ENCODE measurements at regions not wholly inside any gene's neighbourhood (a gene's known extent, or its start where the extent isn't known, plus 50 kb on each side); places are given as distances from the start of the nearest gene placed in this dataset.

DNA sequence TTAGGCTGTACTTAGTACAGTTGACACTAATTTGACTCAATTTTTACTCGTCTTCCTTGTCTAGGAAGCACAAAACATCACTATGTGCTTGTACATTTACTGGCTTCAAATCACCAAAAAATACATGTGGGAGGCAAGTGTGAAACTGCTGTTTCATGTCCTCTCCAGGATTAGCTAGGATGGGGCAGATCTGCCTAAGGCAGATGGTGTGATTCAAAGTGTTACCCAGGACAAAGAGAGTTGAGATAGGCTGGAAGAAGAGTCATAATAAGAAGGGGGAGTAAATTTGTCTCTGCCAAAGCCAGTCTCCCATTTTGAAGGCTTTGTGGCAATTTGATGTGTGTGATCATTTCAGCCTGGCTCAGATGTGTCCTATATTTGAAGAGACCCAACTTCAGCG lies 821.6 kb upstream of the ZEB2 start:
- Histone ChIP-seq H2AFZ (ENCODE audit: low read depth, low read length, poor library complexity, severe bottlenecking) (no peak overlapping the region), H3K9ac (ENCODE audit: low read length) (no peak overlapping the region), H3K9me2 (ENCODE audit: insufficient read depth) (no peaks in the 10 kb centered on the region), H3K79me2 (ENCODE audit: insufficient read depth, low read length) (no peaks in the 10 kb centered on the region), H3K27ac (ENCODE audit: low read depth, low read length) (no peak overlapping the region), H4K20me1 (ENCODE audit: insufficient read depth) (no peaks in the 10 kb centered on the region), H3K4me2 (ENCODE audit: low read length) (no peak overlapping the region), H3K27me3 (ENCODE audit: insufficient read depth, low read length) (no peaks in the 10 kb centered on the region), H3K36me3 (ENCODE audit: control insufficient read depth in 1 of 2, insufficient read depth in 2 of 2, low read length in 2 of 2) (no peaks in the 10 kb centered on the region), H3K9me3 (ENCODE audit: control insufficient read depth in 1 of 2, insufficient read depth in 1 of 2, low read depth in 1 of 2, low read length in 2 of 2) (no peaks in the 10 kb centered on the region), H3K4me1 (ENCODE audit: control insufficient read depth in 1 of 2, insufficient read depth in 2 of 2, low read length in 2 of 2) (no peaks in the 10 kb centered on the region), H3K4me3 (replicated peaks in 1 of 2; ENCODE audit: low read depth in 1 of 2, low read length in 2 of 2) (no peak overlapping the region)
- POLR2A ChIA-PET, result no interaction called here
- no TSS peak for BruUV-seq (replicated peaks)
- RAD21 ChIA-PET (ENCODE audit: low non-redundant PET in 1 of 2, low total read pairs in 2 of 2, uncharacterized antibody in 2 of 2, unreplicated experiment in 2 of 2), result no interaction called here
- no peak for TF ChIP-seq ELF1 (IDR thresholded peaks at IDR 0.05; ENCODE audit: borderline replicate concordance, low read depth)
- no peak for TF ChIP-seq YY1 (IDR thresholded peaks at IDR 0.05; ENCODE audit: extremely low read depth, insufficient replicate concordance, low read depth, low read length)
- TF ChIP-seq, protein P1, sequence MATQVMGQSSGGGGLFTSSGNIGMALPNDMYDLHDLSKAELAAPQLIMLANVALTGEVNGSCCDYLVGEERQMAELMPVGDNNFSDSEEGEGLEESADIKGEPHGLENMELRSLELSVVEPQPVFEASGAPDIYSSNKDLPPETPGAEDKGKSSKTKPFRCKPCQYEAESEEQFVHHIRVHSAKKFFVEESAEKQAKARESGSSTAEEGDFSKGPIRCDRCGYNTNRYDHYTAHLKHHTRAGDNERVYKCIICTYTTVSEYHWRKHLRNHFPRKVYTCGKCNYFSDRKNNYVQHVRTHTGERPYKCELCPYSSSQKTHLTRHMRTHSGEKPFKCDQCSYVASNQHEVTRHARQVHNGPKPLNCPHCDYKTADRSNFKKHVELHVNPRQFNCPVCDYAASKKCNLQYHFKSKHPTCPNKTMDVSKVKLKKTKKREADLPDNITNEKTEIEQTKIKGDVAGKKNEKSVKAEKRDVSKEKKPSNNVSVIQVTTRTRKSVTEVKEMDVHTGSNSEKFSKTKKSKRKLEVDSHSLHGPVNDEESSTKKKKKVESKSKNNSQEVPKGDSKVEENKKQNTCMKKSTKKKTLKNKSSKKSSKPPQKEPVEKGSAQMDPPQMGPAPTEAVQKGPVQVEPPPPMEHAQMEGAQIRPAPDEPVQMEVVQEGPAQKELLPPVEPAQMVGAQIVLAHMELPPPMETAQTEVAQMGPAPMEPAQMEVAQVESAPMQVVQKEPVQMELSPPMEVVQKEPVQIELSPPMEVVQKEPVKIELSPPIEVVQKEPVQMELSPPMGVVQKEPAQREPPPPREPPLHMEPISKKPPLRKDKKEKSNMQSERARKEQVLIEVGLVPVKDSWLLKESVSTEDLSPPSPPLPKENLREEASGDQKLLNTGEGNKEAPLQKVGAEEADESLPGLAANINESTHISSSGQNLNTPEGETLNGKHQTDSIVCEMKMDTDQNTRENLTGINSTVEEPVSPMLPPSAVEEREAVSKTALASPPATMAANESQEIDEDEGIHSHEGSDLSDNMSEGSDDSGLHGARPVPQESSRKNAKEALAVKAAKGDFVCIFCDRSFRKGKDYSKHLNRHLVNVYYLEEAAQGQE (IDR thresholded peaks at IDR 0.05; ENCODE audit: low read depth), result no peak
- TF ChIP-seq FOSL1 (IDR thresholded peaks at IDR 0.05; ENCODE audit: low read depth), result no peak
- TF ChIP-seq ZNF274 (IDR thresholded peaks at IDR 0.05; ENCODE audit: low read depth, low read length), result no peak
- no peak for TF ChIP-seq EZH2 (IDR thresholded peaks at IDR 0.05)
- TF ChIP-seq ZFX (IDR thresholded peaks at IDR 0.05), result no peak
- no peak for TF ChIP-seq SIN3A (IDR thresholded peaks at IDR 0.05; ENCODE audit: low read depth)
- TF ChIP-seq TCF7L2 (IDR thresholded peaks at IDR 0.05; ENCODE audit: borderline replicate concordance, extremely low read depth, insufficient read depth, insufficient read length), result no peak
- TF ChIP-seq RAD21 (IDR thresholded peaks at IDR 0.05; ENCODE audit: low read depth), result no peak
- TF ChIP-seq, protein P2, sequence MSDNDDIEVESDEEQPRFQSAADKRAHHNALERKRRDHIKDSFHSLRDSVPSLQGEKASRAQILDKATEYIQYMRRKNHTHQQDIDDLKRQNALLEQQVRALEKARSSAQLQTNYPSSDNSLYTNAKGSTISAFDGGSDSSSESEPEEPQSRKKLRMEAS (IDR thresholded peaks at IDR 0.05), result no peak
- TF ChIP-seq SRF (IDR thresholded peaks at IDR 0.05; ENCODE audit: low read depth), result no peak
- TF ChIP-seq POLR2A (IDR thresholded peaks at IDR 0.05; ENCODE audit: borderline replicate concordance, extremely low read depth, insufficient read depth, insufficient read length), result no peak
- no peak for TF ChIP-seq CBX3 (IDR thresholded peaks at IDR 0.05; ENCODE audit: low read depth)
- TF ChIP-seq, protein P3, sequence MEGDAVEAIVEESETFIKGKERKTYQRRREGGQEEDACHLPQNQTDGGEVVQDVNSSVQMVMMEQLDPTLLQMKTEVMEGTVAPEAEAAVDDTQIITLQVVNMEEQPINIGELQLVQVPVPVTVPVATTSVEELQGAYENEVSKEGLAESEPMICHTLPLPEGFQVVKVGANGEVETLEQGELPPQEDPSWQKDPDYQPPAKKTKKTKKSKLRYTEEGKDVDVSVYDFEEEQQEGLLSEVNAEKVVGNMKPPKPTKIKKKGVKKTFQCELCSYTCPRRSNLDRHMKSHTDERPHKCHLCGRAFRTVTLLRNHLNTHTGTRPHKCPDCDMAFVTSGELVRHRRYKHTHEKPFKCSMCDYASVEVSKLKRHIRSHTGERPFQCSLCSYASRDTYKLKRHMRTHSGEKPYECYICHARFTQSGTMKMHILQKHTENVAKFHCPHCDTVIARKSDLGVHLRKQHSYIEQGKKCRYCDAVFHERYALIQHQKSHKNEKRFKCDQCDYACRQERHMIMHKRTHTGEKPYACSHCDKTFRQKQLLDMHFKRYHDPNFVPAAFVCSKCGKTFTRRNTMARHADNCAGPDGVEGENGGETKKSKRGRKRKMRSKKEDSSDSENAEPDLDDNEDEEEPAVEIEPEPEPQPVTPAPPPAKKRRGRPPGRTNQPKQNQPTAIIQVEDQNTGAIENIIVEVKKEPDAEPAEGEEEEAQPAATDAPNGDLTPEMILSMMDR (IDR thresholded peaks at IDR 0.05 in 2 of 3, conservative IDR thresholded peaks at IDR 0.05 in 1 of 3; ENCODE audit: borderline replicate concordance in 1 of 3, insufficient read depth in 1 of 3, low read depth in 2 of 3, low read length in 2 of 3), result no peak
- TF ChIP-seq, protein P4, sequence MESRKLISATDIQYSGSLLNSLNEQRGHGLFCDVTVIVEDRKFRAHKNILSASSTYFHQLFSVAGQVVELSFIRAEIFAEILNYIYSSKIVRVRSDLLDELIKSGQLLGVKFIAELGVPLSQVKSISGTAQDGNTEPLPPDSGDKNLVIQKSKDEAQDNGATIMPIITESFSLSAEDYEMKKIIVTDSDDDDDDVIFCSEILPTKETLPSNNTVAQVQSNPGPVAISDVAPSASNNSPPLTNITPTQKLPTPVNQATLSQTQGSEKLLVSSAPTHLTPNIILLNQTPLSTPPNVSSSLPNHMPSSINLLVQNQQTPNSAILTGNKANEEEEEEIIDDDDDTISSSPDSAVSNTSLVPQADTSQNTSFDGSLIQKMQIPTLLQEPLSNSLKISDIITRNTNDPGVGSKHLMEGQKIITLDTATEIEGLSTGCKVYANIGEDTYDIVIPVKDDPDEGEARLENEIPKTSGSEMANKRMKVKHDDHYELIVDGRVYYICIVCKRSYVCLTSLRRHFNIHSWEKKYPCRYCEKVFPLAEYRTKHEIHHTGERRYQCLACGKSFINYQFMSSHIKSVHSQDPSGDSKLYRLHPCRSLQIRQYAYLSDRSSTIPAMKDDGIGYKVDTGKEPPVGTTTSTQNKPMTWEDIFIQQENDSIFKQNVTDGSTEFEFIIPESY (IDR thresholded peaks at IDR 0.05; ENCODE audit: extremely low read depth, insufficient replicate concordance, low read length), result no peak
- TF ChIP-seq POLR2AphosphoS5 (IDR thresholded peaks at IDR 0.05; ENCODE audit: low read depth, low read length), result no peak
- no peak for TF ChIP-seq EZH2phosphoT487 (IDR thresholded peaks at IDR 0.05; ENCODE audit: borderline replicate concordance)
- intact Hi-C loops (cut with micrococcal nuclease), result no loop called here
- CTCF ChIA-PET, result no interaction called here
- DNase-seq (ENCODE audit: low read depth, low spot score) (no peak), ATAC-seq (no peak)
